H1 (cell line): ENCODE measurements at regions not wholly inside any gene's neighbourhood (a gene's known extent, or its start where the extent isn't known, plus 50 kb on each side); places are given as distances from the start of the nearest gene placed in this dataset.

Experiments
- BACH1 ChIP-seq: IDR thresholded peaks from 2 replicates; pipeline ENCODE4 v1.6.1; 2012; ENCODE audit warnings: low read length, improper control_type of control experiment
- EP300 ChIP-seq, 2 experiments: IDR thresholded peaks; 1 replicate in 1 of 2; 2 replicates in 1 of 2; pipeline ENCODE4 v1.6.1; 2011 to 2012; ENCODE audit warnings: low read depth in 2 of 2, low read length in 2 of 2, mild to moderate bottlenecking in 2 of 2, borderline replicate concordance in 1 of 2, inconsistent platforms in 1 of 2, moderate library complexity in 1 of 2
- GTF2F1 ChIP-seq: IDR thresholded peaks from 2 replicates; pipeline ENCODE4 v1.6.1; 2012; ENCODE audit warnings: low read depth, low read length, improper control_type of control experiment, borderline replicate concordance
- SAP30 ChIP-seq: fragments of 300-600 bp; sonication (generic); IDR thresholded peaks from 2 replicates; pipeline ENCODE4 v1.7.1; 2012; ENCODE audit warnings: low read length, moderate library complexity, mild to moderate bottlenecking, inconsistent platforms; ENCODE audit not compliant: insufficient read depth, insufficient replicate concordance
- TCF12 ChIP-seq: IDR thresholded peaks from 2 replicates; pipeline ENCODE4 v1.6.1; 2011; ENCODE audit warnings: low read depth, mild to moderate bottlenecking, low read length
- TEAD4 ChIP-seq: IDR thresholded peaks from 2 replicates; pipeline ENCODE4 v1.6.1; 2012; ENCODE audit warnings: low read depth, low read length, inconsistent platforms, mixed read lengths

DNA sequence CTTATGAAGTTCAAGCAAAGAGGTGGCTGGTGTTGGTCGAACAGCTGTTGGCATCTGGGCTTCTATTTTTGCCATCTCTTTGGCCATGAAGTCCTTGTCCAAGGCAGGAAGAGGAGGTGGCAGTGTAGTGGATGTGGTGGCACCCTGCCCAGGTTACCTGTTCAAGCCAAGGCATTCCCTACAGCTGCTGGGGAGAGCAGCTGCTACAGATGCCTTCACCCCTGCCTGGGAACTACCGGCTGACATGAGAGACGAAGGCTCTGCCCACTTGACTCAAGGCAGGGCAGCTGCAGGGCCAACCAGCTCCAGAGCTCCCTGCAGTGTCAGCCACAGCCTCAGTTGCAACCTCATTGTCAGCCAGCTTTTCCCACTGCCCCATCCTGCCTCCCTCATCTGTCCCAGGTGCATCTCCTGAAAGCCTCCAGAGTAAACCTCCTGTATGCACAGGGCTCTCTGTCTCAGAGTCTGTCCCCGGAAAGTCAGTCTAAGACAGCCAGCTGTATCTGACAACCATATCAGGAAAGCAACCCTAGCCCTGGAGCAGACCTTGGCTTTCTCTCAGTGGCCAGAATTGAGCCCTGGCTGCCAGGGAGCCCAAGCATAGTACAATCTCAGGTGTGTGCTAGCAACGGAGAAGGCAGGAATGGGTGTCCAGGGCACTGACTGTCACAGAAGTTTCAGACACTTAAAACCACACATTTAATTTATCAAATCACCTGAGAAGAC lies 115.9 kb downstream of the RPIA start (continued):
- TF ChIP-seq GTF2F1 (no peak), TCF12 (no peak), SAP30 (no peak), EP300 (IDR thresholded peaks at IDR 0.05; ENCODE audit: borderline replicate concordance in 1 of 2, low read depth in 2 of 2, low read length in 2 of 2) (no peak), BACH1 (no peak), TEAD4 (no peak)
- TF ChIP-seq, all 59 proteins: peak for 0
